Esophagus squamous epithelium (tissue), 4 donors: ENCODE measurements at regions not wholly inside any gene's neighbourhood (a gene's known extent, or its start where the extent isn't known, plus 50 kb on each side); places are given as distances from the start of the nearest gene placed in this dataset.

Experiments
- CTCF ChIP-seq, 6 experiments: fragments of 450-650 bp in 4 of 6; fragments of 200-600 bp in 2 of 6; sonication (generic) in 2 of 6; IDR thresholded peaks; one replicate each; pipeline ENCODE4 v1.5.1; 2016 to 2019; ENCODE audit warnings: antibody characterized with exemption in 6 of 6, mild to moderate bottlenecking in 4 of 6, moderate library complexity in 4 of 6
- POLR2A ChIP-seq, 4 donors: fragments of 450-650 bp; IDR thresholded peaks; one replicate each; pipeline ENCODE4 v1.6.1; 2017; ENCODE audit warnings: antibody characterized with exemption in 4 of 4, mild to moderate bottlenecking in 4 of 4, moderate library complexity in 3 of 4

- TF ChIP-seq CTCF (IDR thresholded peaks at IDR 0.05) = no peak
- no peak for TF ChIP-seq POLR2A (IDR thresholded peaks at IDR 0.05)
These were observed 669.6 kb downstream of the DIAPH3 start for GRCh38 chr13:59494151-59494550.
